Kidney epithelial cell (primary cell): ENCODE measurements at regions not wholly inside any gene's neighbourhood (a gene's known extent, or its start where the extent isn't known, plus 50 kb on each side); places are given as distances from the start of the nearest gene placed in this dataset.

Experiments
- DNase-seq: peaks from one replicate; pipeline ENCODE4 v3.0.0-alpha.2; 2010; ENCODE audit warnings: low read depth
- H3K27me3 ChIP-seq: 2 replicates; pipeline ENCODE4 v1.6.0; 2011; ENCODE audit warnings: low read length; ENCODE audit not compliant: control insufficient read depth, insufficient read depth
- H3K36me3 ChIP-seq: 2 replicates; pipeline ENCODE4 v1.5.1; 2011; ENCODE audit warnings: low read length; ENCODE audit not compliant: control insufficient read depth, insufficient read depth
- H3K4me3 ChIP-seq: 2 replicates; pipeline ENCODE4 v1.5.1; 2011; ENCODE audit warnings: low read depth, mild to moderate bottlenecking, control low read depth, low read length
- CTCF ChIP-seq: IDR thresholded peaks from 2 replicates; pipeline ENCODE4 v1.5.1; 2011; ENCODE audit warnings: mild to moderate bottlenecking, moderate library complexity, low read length, control low read depth, inconsistent platforms; ENCODE audit not compliant: insufficient read depth, poor library complexity, severe bottlenecking

- Histone ChIP-seq H3K27me3 (no peaks in the 10 kb centered on the region), H3K36me3 (no peaks in the 10 kb centered on the region), H3K4me3 (no peak overlapping the region)
- DNase-seq = no peak
- TF ChIP-seq CTCF = no peak
Observed at GRCh38 chr16:49089533-49089932, 192.1 kb downstream of the CBLN1 start.

GRCh38 chr16:49089039-49089438 is 192.6 kb downstream of the CBLN1 start:
- Histone ChIP-seq H3K4me3 (no peak overlapping the region), H3K27me3 (no peaks in the 10 kb centered on the region), H3K36me3 (no peaks in the 10 kb centered on the region)
- TF ChIP-seq CTCF = no peak
- no peak for DNase-seq

- no peaks in the 10 kb centered on the region for H3K27me3 ChIP-seq
- TF ChIP-seq CTCF = no peak
- no peaks in the 10 kb centered on the region for H3K36me3 ChIP-seq
- DNase-seq = no peak
- no peak overlapping the region for H3K4me3 ChIP-seq
Observed at GRCh38 chr16:49085686-49086085, 196.0 kb downstream of the CBLN1 start.

- no peak for DNase-seq
- TF ChIP-seq CTCF = no peak
- Histone ChIP-seq H3K27me3 (no peaks in the 10 kb centered on the region), H3K36me3 (no peaks in the 10 kb centered on the region), H3K4me3 (no peak overlapping the region)
Observed at GRCh38 chr16:49084628-49085390, 196.8 kb downstream of the CBLN1 start.

- Histone ChIP-seq H3K36me3 (no peaks in the 10 kb centered on the region), H3K27me3 (no peaks in the 10 kb centered on the region), H3K4me3 (no peak overlapping the region)
- no peak for DNase-seq
- no peak for TF ChIP-seq CTCF
Observed at GRCh38 chr16:49081554-49081953, 200.1 kb downstream of the CBLN1 start.

GRCh38 chr16:49081086-49081485 is 200.6 kb downstream of the CBLN1 start:
- H3K27me3 ChIP-seq = no peaks in the 10 kb centered on the region
- no peaks in the 10 kb centered on the region for H3K36me3 ChIP-seq
- H3K4me3 ChIP-seq = no peak overlapping the region
- no peak for DNase-seq
- TF ChIP-seq CTCF = no peak
